DND-41 (cell line): ENCODE measurements at regions not wholly inside any gene's neighbourhood (a gene's known extent, or its start where the extent isn't known, plus 50 kb on each side); places are given as distances from the start of the nearest gene placed in this dataset.

Experiments used
- ATAC-seq: fragments of 200-7000 bp; cut with Tn5 transposase; 3 replicates; pipeline ENCODE4 v1.9.1; 2021; ENCODE audit warnings: low read depth; ENCODE audit not compliant: insufficient read depth
- DNase-seq: peaks from one replicate; pipeline ENCODE4 v3.0.0-alpha.2; 2020
- H2AFZ ChIP-seq: 2 replicates; pipeline ENCODE4 v1.6.0; 2012; ENCODE audit warnings: low read depth, low read length
- H3K27ac ChIP-seq: 2 replicates; pipeline ENCODE4 v1.5.1; 2012; ENCODE audit warnings: low read length, inconsistent platforms
- H3K27me3 ChIP-seq: fragments of 200-600 bp; sonication (generic); 2 replicates; pipeline ENCODE4 v1.6.0; 2012; ENCODE audit warnings: low read length, mild to moderate bottlenecking, inconsistent platforms; ENCODE audit not compliant: insufficient read depth, poor library complexity
- H3K36me3 ChIP-seq: 2 replicates; pipeline ENCODE4 v1.5.1; 2012; ENCODE audit warnings: low read length, inconsistent platforms; ENCODE audit not compliant: insufficient read depth
- H3K4me1 ChIP-seq: 2 replicates; pipeline ENCODE4 v1.5.1; 2012; ENCODE audit warnings: mild to moderate bottlenecking, low read length; ENCODE audit not compliant: insufficient read depth
- H3K4me2 ChIP-seq: 2 replicates; pipeline ENCODE4 v1.6.0; 2012; ENCODE audit warnings: mild to moderate bottlenecking, moderate library complexity, low read length, inconsistent platforms; ENCODE audit not compliant: insufficient read depth
- H3K4me3 ChIP-seq, 2 experiments: fragments of 200-600 bp in 1 of 2; shearing (Covaris generic) in 1 of 2; 2 replicates each; pipeline ENCODE4 v1.5.1; 2012 to 2016; ENCODE audit warnings: inconsistent platforms in 2 of 2, low read length in 2 of 2, mild to moderate bottlenecking in 2 of 2, low read depth in 1 of 2, moderate library complexity in 1 of 2
- H3K79me2 ChIP-seq: 2 replicates; pipeline ENCODE4 v1.6.0; 2012; ENCODE audit warnings: low read length, inconsistent platforms; ENCODE audit not compliant: insufficient read depth
- H3K9ac ChIP-seq: 2 replicates; pipeline ENCODE4 v1.6.0; 2012; ENCODE audit warnings: low read depth, mild to moderate bottlenecking, inconsistent platforms, low read length, moderate library complexity
- H3K9me3 ChIP-seq: 2 replicates; pipeline ENCODE4 v1.5.1; 2012; ENCODE audit warnings: low read length, moderate library complexity, mild to moderate bottlenecking, inconsistent platforms; ENCODE audit not compliant: insufficient read depth, severe bottlenecking
- H4K20me1 ChIP-seq: 2 replicates; pipeline ENCODE4 v1.6.0; 2012; ENCODE audit warnings: low read length; ENCODE audit not compliant: insufficient read depth
- CTCF ChIP-seq: IDR thresholded peaks from 2 replicates; pipeline ENCODE4 v1.5.1; 2012; ENCODE audit warnings: borderline replicate concordance, low read length, moderate library complexity, mild to moderate bottlenecking; ENCODE audit not compliant: poor library complexity, severe bottlenecking; ENCODE audit errors: extremely low read depth
- EZH2 ChIP-seq: IDR thresholded peaks from 3 replicates; pipeline ENCODE4 v1.6.1; 2012; ENCODE audit warnings: borderline replicate concordance, low read depth, mild to moderate bottlenecking, moderate library complexity, low read length, inconsistent platforms; ENCODE audit not compliant: severe bottlenecking

DNA sequence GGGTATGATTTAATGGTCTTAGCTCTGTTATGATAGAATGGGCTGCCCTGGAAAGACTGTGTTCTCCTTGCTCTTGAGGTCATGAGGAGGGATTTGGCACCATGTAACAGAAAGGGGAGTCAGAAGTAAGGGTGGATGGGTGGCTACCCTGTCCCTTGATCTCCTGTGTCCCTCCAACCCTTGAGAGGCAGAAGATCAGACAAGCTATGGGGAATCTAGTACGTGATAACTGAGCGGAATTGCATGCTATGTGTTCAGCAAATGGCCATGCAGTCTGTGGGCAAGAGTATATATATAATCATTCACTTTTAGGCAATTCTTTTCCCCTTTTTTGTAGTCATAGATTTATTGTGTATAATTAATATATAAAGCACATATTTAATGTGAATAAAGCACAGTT lies 174.9 kb downstream of the SEC23IP start:
- Histone ChIP-seq H3K4me1 (no peaks in the 10 kb centered on the region), H3K79me2 (no peaks in the 10 kb centered on the region), H3K27ac (no peak overlapping the region), H3K4me3 (no peak overlapping the region), H3K27me3 (peaks cover 5% of the 10 kb centered on the region), H3K36me3 (no peaks in the 10 kb centered on the region), H3K4me2 (no peak overlapping the region), H4K20me1 (no peaks in the 10 kb centered on the region), H3K9ac (no peak overlapping the region), H3K9me3 (no peaks in the 10 kb centered on the region), H2AFZ (no peak overlapping the region)
- TF ChIP-seq EZH2 (no peak), CTCF (no peak)
- DNase-seq (no peak), ATAC-seq (no peak)

DNA sequence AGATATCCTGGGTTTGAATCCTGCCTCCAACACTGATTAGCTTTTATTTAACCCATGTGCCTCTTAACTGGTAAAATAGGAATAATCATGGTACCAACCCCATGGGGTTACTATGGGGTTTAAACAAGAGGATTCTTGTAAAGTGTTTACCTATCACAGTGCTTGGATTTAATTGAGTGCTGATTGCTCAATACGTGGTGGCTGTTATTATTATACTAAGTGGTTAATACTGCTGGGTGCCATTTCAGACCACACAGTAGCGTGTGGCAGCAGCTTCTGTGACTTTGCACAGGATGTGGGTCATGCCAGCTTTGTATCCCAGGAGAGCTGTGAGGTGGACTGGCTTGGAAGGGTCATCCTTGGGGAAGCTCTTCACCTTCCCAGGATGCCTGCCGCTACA lies 177.2 kb downstream of the SEC23IP start:
- Histone ChIP-seq H3K4me3 (no peak overlapping the region), H3K79me2 (no peaks in the 10 kb centered on the region), H3K9ac (no peak overlapping the region), H3K4me2 (no peak overlapping the region), H4K20me1 (no peaks in the 10 kb centered on the region), H3K4me1 (no peaks in the 10 kb centered on the region), H2AFZ (no peak overlapping the region), H3K9me3 (no peaks in the 10 kb centered on the region), H3K36me3 (no peaks in the 10 kb centered on the region), H3K27me3 (peaks cover 2% of the 10 kb centered on the region), H3K27ac (no peak overlapping the region)
- DNase-seq (no peak), ATAC-seq (no peak)
- no peak for TF ChIP-seq EZH2
- no peak for TF ChIP-seq CTCF

DNA sequence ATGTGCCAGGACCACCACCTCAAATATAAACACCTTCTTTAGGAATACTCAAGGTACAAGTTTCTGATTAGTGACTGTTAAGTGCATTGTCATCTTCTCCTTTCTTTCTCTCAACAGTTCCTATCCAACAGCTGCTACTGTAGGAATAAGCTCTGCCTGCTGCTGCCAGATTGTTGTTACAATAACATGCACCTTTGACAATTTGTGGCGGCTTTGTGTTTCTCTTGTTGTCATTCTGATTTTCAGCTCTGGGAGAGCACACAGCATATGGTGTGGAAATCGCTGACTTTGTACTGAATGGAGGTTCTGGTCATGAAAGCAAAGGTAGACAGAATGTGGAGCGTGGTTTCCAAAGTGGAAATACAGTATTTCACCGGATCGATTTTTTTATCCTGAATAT lies 182.8 kb downstream of the SEC23IP start:
- no peaks in the 10 kb centered on the region for H3K9me3 ChIP-seq
- no peak overlapping the region for H3K27ac ChIP-seq
- no peak overlapping the region for H3K4me3 ChIP-seq
- no peaks in the 10 kb centered on the region for H3K79me2 ChIP-seq
- no peak overlapping the region for H3K4me2 ChIP-seq
- no peak overlapping the region for H2AFZ ChIP-seq
- H3K9ac ChIP-seq, result no peak overlapping the region
- H3K27me3 ChIP-seq, result peaks cover 2% of the 10 kb centered on the region
- H3K4me1 ChIP-seq, result no peaks in the 10 kb centered on the region
- no peak for ATAC-seq
- H4K20me1 ChIP-seq, result no peaks in the 10 kb centered on the region
- H3K36me3 ChIP-seq, result no peaks in the 10 kb centered on the region
- no peak for DNase-seq
- no peak for TF ChIP-seq EZH2
- TF ChIP-seq CTCF, result no peak
